WTC11 (cell line): ENCODE measurements at regions not wholly inside any gene's neighbourhood (a gene's known extent, or its start where the extent isn't known, plus 50 kb on each side); places are given as distances from the start of the nearest gene placed in this dataset.

Experiments used
- E2F4 ChIP-seq: sonication (generic); formaldehyde crosslinking; IDR thresholded peaks from 2 replicates; pipeline ENCODE4 v1.8.1; 2022; ENCODE audit warnings: low read depth, mild to moderate bottlenecking, moderate library complexity, missing genetic modification reagents, borderline replicate concordance
- KAT7 ChIP-seq: sonication (generic); formaldehyde crosslinking; IDR thresholded peaks from 2 replicates; pipeline ENCODE4 v1.8.1; 2023; ENCODE audit warnings: missing genetic modification reagents, mild to moderate bottlenecking, borderline replicate concordance
- MAX ChIP-seq: sonication (generic); formaldehyde crosslinking; IDR thresholded peaks from 2 replicates; pipeline ENCODE4 v1.8.0; 2022; ENCODE audit warnings: mild to moderate bottlenecking, missing genetic modification reagents
- MXD4 ChIP-seq: fragments of 250-450 bp; sonication (Bioruptor Pico); IDR thresholded peaks from 2 replicates; pipeline ENCODE4 v1.8.0; 2021; ENCODE audit warnings: mild to moderate bottlenecking, moderate library complexity, borderline replicate concordance
- NFATC4 ChIP-seq: fragments of 250-450 bp; sonication (Bioruptor Pico); IDR thresholded peaks from 2 replicates; pipeline ENCODE4 v1.9.0; 2021; ENCODE audit warnings: mild to moderate bottlenecking
- ZBTB21 ChIP-seq: sonication (generic); formaldehyde crosslinking; IDR thresholded peaks from 2 replicates; pipeline ENCODE4 v1.8.1; 2023; ENCODE audit warnings: mild to moderate bottlenecking, missing genetic modification reagents, borderline replicate concordance
- ZNF219 ChIP-seq: sonication (generic); formaldehyde crosslinking; IDR thresholded peaks from 2 replicates; pipeline ENCODE4 v1.8.0; 2023; ENCODE audit warnings: missing genetic modification reagents, mild to moderate bottlenecking, borderline replicate concordance
- ZNF416 ChIP-seq: fragments of 250-450 bp; sonication (Bioruptor Pico); IDR thresholded peaks from 2 replicates; pipeline ENCODE4 v1.9.0; 2021; ENCODE audit warnings: mild to moderate bottlenecking, inconsistent platforms
- ZNF532 ChIP-seq: fragments of 250-450 bp; sonication (Bioruptor Pico); IDR thresholded peaks from 2 replicates; pipeline ENCODE4 v1.9.0; 2021; ENCODE audit warnings: mild to moderate bottlenecking, borderline replicate concordance
- TF ChIP-seq, protein P1 (sequence below): fragments of 200-600 bp; IDR thresholded peaks from 2 replicates; pipeline ENCODE4 v1.8.0; 2022; ENCODE audit warnings: antibody characterized with exemption
- TF ChIP-seq, protein P2 (sequence below): sonication (generic); formaldehyde crosslinking; IDR thresholded peaks from 2 replicates; pipeline ENCODE4 v1.8.1; 2023; ENCODE audit warnings: mild to moderate bottlenecking, missing genetic modification reagents, moderate library complexity
- TF ChIP-seq, protein P3 (sequence below): fragments of 250-450 bp; sonication (Bioruptor Pico); IDR thresholded peaks from 2 replicates; pipeline ENCODE4 v1.9.0; 2021; ENCODE audit warnings: mild to moderate bottlenecking

DNA sequence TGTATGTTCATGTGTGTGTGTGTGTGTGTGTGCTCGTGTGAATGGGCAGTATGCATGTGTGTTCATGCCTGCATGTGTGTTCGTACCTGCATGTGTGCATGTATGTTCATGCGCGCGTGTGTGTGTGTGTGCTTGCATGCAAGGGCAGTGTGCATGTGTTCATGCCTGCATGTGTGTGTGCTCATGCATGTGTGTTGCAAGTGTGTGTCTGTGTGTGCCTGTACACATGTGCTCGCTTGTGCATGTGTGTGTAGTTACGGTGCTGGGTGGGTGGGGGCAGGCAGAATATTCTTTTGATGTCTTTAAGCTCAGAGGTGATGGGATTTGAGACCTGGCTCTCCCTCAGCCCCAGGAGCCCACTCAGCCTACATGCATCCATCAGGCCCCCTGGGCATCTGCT, 822.1 kb downstream of the BRD1 start:
- TF ChIP-seq, protein P1, sequence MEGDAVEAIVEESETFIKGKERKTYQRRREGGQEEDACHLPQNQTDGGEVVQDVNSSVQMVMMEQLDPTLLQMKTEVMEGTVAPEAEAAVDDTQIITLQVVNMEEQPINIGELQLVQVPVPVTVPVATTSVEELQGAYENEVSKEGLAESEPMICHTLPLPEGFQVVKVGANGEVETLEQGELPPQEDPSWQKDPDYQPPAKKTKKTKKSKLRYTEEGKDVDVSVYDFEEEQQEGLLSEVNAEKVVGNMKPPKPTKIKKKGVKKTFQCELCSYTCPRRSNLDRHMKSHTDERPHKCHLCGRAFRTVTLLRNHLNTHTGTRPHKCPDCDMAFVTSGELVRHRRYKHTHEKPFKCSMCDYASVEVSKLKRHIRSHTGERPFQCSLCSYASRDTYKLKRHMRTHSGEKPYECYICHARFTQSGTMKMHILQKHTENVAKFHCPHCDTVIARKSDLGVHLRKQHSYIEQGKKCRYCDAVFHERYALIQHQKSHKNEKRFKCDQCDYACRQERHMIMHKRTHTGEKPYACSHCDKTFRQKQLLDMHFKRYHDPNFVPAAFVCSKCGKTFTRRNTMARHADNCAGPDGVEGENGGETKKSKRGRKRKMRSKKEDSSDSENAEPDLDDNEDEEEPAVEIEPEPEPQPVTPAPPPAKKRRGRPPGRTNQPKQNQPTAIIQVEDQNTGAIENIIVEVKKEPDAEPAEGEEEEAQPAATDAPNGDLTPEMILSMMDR = no peak
- TF ChIP-seq, protein P2, sequence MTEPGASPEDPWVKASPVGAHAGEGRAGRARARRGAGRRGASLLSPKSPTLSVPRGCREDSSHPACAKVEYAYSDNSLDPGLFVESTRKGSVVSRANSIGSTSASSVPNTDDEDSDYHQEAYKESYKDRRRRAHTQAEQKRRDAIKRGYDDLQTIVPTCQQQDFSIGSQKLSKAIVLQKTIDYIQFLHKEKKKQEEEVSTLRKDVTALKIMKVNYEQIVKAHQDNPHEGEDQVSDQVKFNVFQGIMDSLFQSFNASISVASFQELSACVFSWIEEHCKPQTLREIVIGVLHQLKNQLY (CRISPR knock-in tag) = no peak
- TF ChIP-seq E2F4 (CRISPR knock-in tag) = no peak
- TF ChIP-seq NFATC4 (CRISPR knock-in tag) = no peak
- no peak for TF ChIP-seq MXD4 (CRISPR knock-in tag)
- TF ChIP-seq ZBTB21 = no peak
- TF ChIP-seq ZNF219 (CRISPR knock-in tag) = no peak
- no peak for TF ChIP-seq KAT7 (CRISPR knock-in tag)
- TF ChIP-seq ZNF532 (CRISPR knock-in tag) = no peak
- TF ChIP-seq MAX (CRISPR knock-in tag) = no peak
- TF ChIP-seq ZNF416 (CRISPR knock-in tag) = no peak
- TF ChIP-seq, protein P3, sequence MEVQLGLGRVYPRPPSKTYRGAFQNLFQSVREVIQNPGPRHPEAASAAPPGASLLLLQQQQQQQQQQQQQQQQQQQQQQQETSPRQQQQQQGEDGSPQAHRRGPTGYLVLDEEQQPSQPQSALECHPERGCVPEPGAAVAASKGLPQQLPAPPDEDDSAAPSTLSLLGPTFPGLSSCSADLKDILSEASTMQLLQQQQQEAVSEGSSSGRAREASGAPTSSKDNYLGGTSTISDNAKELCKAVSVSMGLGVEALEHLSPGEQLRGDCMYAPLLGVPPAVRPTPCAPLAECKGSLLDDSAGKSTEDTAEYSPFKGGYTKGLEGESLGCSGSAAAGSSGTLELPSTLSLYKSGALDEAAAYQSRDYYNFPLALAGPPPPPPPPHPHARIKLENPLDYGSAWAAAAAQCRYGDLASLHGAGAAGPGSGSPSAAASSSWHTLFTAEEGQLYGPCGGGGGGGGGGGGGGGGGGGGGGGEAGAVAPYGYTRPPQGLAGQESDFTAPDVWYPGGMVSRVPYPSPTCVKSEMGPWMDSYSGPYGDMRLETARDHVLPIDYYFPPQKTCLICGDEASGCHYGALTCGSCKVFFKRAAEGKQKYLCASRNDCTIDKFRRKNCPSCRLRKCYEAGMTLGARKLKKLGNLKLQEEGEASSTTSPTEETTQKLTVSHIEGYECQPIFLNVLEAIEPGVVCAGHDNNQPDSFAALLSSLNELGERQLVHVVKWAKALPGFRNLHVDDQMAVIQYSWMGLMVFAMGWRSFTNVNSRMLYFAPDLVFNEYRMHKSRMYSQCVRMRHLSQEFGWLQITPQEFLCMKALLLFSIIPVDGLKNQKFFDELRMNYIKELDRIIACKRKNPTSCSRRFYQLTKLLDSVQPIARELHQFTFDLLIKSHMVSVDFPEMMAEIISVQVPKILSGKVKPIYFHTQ (CRISPR knock-in tag) = no peak
